HG02642 (cell line): ENCODE measurements at regions not wholly inside any gene's neighbourhood (a gene's known extent, or its start where the extent isn't known, plus 50 kb on each side); places are given as distances from the start of the nearest gene placed in this dataset.

ENCODE experiments used
- ATAC-seq: cut with Tn5 transposase; IDR thresholded peaks from one replicate; pipeline ENCODE4 v1.9.1; 2021; ENCODE audit warnings: mild to moderate bottlenecking; ENCODE audit not compliant: unreplicated experiment, poor library complexity

DNA sequence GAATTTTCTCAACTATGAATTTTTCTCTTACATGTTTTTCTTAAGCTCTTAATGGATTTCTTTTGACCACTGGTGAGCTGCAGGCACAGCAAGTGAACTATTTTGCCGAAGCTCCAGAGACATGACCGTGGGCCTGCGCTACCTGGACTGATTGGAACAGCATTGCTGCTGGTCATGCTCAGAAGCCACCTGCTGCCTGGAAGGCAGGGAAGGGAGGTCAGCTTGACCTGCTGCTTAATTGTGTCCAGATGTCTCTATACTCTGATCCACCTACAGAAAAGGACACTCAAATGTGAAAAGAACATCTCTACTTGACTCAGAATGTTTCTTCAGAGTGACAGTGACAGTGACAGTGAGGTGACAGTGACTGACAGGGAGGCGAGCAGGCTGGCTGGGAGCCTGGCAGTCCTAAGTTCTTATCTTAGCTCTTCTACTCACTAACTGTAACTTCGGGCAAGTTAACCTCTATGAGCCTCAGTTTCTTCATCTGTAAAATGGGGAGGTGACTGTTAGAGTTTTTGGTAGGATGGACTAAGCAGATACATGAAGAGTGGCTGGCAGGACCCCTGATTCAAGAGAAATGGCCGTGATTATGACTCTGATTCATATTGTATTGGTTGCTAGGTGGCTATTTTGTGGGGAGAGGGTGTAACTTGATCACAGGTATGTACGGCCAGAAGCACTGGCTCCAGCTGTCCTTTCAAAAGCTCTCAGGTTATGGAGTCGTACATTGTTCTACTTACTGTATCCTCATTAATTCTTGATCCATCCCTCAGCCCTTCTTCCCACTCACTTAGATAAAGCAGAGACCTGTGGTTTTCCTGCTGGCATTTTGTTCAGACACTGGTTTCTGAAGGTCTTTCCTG, 54.8 kb upstream of the DLG1 start:
- no peak for ATAC-seq

DNA sequence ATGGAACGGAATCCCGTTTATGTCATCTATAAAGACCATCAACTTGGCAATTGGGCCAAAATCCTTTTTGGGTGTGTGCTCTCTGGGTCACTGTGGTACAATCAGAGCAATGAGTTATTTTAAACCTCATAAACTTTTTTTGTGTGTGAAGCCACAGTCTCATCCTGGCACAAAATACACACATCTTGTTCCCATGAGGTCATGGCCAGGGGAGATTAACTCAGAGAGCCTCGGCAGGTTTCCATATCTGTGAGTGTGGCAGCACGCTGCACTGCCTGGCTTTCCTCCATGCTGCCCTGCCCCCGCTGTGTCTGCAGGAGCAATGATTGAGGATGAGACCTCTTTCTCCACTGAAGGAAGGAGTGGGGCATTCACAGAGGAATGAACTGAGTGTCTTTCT, 54.0 kb upstream of the DLG1 start:
- ATAC-seq, result no peak

GRCh38 chr3:197350446-197350845, 52.0 kb upstream of the DLG1 start:
- ATAC-seq, result no peak

- no peak for ATAC-seq
These were observed 51.0 kb upstream of the DLG1 start for GRCh38 chr3:197349368-197349767.
